Gastrocnemius medialis (tissue), 4 donors: ENCODE measurements at regions not wholly inside any gene's neighbourhood (a gene's known extent, or its start where the extent isn't known, plus 50 kb on each side); places are given as distances from the start of the nearest gene placed in this dataset.

Experiments
- CTCF ChIP-seq, 5 experiments: fragments of 450-650 bp in 3 of 5; fragments of 200-600 bp in 2 of 5; sonication (generic) in 2 of 5; IDR thresholded peaks in 4 of 5; conservative IDR thresholded peaks in 1 of 5; 1 replicate in 4 of 5; 2 replicates in 1 of 5; pipeline ENCODE4 v1.5.1; 2016 to 2019; ENCODE audit warnings: antibody characterized with exemption in 5 of 5, mild to moderate bottlenecking in 3 of 5, moderate library complexity in 3 of 5
- POLR2A ChIP-seq, 2 donors: fragments of 450-650 bp; IDR thresholded peaks; one replicate each; pipeline ENCODE4 v1.6.1; 2017; ENCODE audit warnings: antibody characterized with exemption in 2 of 2, mild to moderate bottlenecking in 2 of 2, moderate library complexity in 2 of 2

- TF ChIP-seq CTCF (IDR thresholded peaks at IDR 0.05 in 4 of 5, conservative IDR thresholded peaks at IDR 0.05 in 1 of 5) (no peak), POLR2A (IDR thresholded peaks at IDR 0.05) (no peak)
Observed at GRCh38 chr6:85255661-85256060, 194.2 kb upstream of the NT5E start.
